SK-N-SH treated with all-trans-retinoic acid at 6 μM for 48 hours (cell line): ENCODE measurements at regions not wholly inside any gene's neighbourhood (a gene's known extent, or its start where the extent isn't known, plus 50 kb on each side); places are given as distances from the start of the nearest gene placed in this dataset.

ENCODE experiments used
- BACH2 ChIP-seq: fragments of 250-450 bp; sonication (Bioruptor Pico); IDR thresholded peaks from 2 replicates; pipeline ENCODE4 v1.9.0; 2021; ENCODE audit warnings: mild to moderate bottlenecking, borderline replicate concordance
- CSDC2 ChIP-seq: fragments of 250-450 bp; sonication (Bioruptor Pico); IDR thresholded peaks from 2 replicates; pipeline ENCODE4 v1.5.0; 2020; ENCODE audit warnings: mild to moderate bottlenecking, moderate library complexity
- GLIS3 ChIP-seq: fragments of 250-450 bp; sonication (Bioruptor Pico); IDR thresholded peaks from 2 replicates; pipeline ENCODE4 v1.5.0; 2020; ENCODE audit warnings: mild to moderate bottlenecking, moderate library complexity
- OSR1 ChIP-seq: fragments of 250-450 bp; sonication (Bioruptor Pico); IDR thresholded peaks from 2 replicates; pipeline ENCODE4 v1.8.0; 2022; ENCODE audit warnings: moderate library complexity, mild to moderate bottlenecking, inconsistent platforms
- PATZ1 ChIP-seq: fragments of 250-450 bp; sonication (Bioruptor Pico); IDR thresholded peaks from 2 replicates; pipeline ENCODE4 v1.8.0; 2020; ENCODE audit warnings: mild to moderate bottlenecking, moderate library complexity, borderline replicate concordance
- RARB ChIP-seq: fragments of 250-450 bp; sonication (Bioruptor Pico); IDR thresholded peaks from 2 replicates; pipeline ENCODE4 v1.8.0; 2021; ENCODE audit warnings: mild to moderate bottlenecking, moderate library complexity
- SNAI2 ChIP-seq: fragments of 250-450 bp; sonication (Bioruptor Pico); IDR thresholded peaks from 2 replicates; pipeline ENCODE4 v1.5.0; 2020; ENCODE audit warnings: mild to moderate bottlenecking, moderate library complexity
- ZC3H10 ChIP-seq: fragments of 250-450 bp; sonication (Bioruptor Pico); IDR thresholded peaks from 2 replicates; pipeline ENCODE4 v1.5.1; 2021; ENCODE audit warnings: mild to moderate bottlenecking, moderate library complexity
- ZNF565 ChIP-seq: fragments of 450-650 bp; formaldehyde crosslinking; conservative IDR thresholded peaks from 2 replicates; pipeline ENCODE4 v1.5.0; 2020; ENCODE audit warnings: low read depth, mild to moderate bottlenecking, moderate library complexity
- TF ChIP-seq, protein P1 (sequence below): fragments of 250-450 bp; sonication (Bioruptor Pico); IDR thresholded peaks from 2 replicates; pipeline ENCODE4 v1.5.1; 2021; ENCODE audit warnings: mild to moderate bottlenecking, moderate library complexity
- TF ChIP-seq, protein P2 (sequence below): fragments of 250-450 bp; sonication (Bioruptor Pico); IDR thresholded peaks from 2 replicates; pipeline ENCODE4 v1.5.0; 2020; ENCODE audit warnings: mild to moderate bottlenecking, moderate library complexity
- TF ChIP-seq, protein P3 (sequence below): fragments of 250-450 bp; sonication (Bioruptor Pico); IDR thresholded peaks from 2 replicates; pipeline ENCODE4 v1.8.0; 2021; ENCODE audit warnings: low read depth, mild to moderate bottlenecking, moderate library complexity, borderline replicate concordance

GRCh38 chr9:11500780-11501179 lies 888.0 kb upstream of the PTPRD start:
- TF ChIP-seq, protein P1, sequence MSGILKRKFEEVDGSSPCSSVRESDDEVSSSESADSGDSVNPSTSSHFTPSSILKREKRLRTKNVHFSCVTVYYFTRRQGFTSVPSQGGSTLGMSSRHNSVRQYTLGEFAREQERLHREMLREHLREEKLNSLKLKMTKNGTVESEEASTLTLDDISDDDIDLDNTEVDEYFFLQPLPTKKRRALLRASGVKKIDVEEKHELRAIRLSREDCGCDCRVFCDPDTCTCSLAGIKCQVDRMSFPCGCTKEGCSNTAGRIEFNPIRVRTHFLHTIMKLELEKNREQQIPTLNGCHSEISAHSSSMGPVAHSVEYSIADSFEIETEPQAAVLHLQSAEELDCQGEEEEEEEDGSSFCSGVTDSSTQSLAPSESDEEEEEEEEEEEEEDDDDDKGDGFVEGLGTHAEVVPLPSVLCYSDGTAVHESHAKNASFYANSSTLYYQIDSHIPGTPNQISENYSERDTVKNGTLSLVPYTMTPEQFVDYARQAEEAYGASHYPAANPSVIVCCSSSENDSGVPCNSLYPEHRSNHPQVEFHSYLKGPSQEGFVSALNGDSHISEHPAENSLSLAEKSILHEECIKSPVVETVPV (CRISPR knock-in tag), result no peak
- TF ChIP-seq BACH2 (CRISPR knock-in tag) (no peak), RARB (no peak), PATZ1 (CRISPR knock-in tag) (no peak), SNAI2 (CRISPR knock-in tag) (no peak), GLIS3 (no peak), CSDC2 (CRISPR knock-in tag) (no peak), ZC3H10 (no peak), OSR1 (no peak), ZNF565 (CRISPR knock-in tag) (no peak)
- TF ChIP-seq, protein P2, sequence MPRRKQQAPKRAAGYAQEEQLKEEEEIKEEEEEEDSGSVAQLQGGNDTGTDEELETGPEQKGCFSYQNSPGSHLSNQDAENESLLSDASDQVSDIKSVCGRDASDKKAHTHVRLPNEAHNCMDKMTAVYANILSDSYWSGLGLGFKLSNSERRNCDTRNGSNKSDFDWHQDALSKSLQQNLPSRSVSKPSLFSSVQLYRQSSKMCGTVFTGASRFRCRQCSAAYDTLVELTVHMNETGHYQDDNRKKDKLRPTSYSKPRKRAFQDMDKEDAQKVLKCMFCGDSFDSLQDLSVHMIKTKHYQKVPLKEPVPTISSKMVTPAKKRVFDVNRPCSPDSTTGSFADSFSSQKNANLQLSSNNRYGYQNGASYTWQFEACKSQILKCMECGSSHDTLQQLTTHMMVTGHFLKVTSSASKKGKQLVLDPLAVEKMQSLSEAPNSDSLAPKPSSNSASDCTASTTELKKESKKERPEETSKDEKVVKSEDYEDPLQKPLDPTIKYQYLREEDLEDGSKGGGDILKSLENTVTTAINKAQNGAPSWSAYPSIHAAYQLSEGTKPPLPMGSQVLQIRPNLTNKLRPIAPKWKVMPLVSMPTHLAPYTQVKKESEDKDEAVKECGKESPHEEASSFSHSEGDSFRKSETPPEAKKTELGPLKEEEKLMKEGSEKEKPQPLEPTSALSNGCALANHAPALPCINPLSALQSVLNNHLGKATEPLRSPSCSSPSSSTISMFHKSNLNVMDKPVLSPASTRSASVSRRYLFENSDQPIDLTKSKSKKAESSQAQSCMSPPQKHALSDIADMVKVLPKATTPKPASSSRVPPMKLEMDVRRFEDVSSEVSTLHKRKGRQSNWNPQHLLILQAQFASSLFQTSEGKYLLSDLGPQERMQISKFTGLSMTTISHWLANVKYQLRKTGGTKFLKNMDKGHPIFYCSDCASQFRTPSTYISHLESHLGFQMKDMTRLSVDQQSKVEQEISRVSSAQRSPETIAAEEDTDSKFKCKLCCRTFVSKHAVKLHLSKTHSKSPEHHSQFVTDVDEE (CRISPR knock-in tag), result no peak
- TF ChIP-seq, protein P3, sequence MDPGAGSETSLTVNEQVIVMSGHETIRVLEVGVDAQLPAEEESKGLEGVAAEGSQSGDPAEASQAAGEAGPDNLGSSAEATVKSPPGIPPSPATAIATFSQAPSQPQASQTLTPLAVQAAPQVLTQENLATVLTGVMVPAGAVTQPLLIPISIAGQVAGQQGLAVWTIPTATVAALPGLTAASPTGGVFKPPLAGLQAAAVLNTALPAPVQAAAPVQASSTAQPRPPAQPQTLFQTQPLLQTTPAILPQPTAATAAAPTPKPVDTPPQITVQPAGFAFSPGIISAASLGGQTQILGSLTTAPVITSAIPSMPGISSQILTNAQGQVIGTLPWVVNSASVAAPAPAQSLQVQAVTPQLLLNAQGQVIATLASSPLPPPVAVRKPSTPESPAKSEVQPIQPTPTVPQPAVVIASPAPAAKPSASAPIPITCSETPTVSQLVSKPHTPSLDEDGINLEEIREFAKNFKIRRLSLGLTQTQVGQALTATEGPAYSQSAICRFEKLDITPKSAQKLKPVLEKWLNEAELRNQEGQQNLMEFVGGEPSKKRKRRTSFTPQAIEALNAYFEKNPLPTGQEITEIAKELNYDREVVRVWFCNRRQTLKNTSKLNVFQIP (CRISPR knock-in tag), result no peak
